ENCODE measurements at regions not wholly inside any gene's neighbourhood (a gene's known extent, or its start where the extent isn't known, plus 50 kb on each side); places are given as distances from the start of the nearest gene placed in this dataset.

DNA sequence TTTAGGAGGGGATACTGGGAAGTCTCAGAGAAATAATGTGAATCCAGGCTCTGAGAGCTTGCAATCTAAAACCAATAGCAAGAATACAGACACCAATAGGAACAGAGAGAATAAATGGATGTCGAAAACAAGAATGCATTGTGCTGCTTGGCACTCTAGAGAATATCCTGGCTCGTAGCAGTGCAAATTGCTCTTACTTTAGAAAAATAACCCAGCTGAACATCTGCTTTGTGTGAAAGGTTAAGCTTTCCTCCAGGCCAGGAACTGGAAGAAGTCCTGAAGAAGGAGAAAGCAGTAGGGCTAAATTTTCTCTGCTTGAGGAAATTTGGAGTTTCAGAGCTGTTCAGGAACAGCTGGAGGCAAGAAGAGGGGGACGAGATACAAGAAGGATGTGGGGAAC lies 382.3 kb downstream of the HHIPL2 start:
- no peak for DNase-seq

DNA sequence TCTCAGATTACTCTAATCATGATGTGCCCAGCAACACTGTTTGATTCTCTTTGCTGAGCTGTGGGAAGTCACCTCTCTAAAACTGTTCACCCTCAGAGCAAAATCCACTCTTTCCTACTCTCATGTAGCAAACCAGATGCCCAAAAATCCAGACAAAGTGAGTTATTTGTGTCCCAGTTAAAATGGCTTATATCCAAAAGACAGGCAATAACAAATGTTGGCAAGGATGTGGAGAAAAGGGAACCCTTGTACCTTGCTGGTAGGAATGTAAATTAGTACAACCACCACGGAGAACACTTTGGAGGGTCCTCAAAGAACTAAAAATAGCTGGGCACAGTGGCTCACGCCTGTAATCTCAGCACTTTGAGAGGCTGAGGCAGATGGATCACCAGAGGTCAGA lies 384.0 kb downstream of the HHIPL2 start:
- no peak for DNase-seq

DNA sequence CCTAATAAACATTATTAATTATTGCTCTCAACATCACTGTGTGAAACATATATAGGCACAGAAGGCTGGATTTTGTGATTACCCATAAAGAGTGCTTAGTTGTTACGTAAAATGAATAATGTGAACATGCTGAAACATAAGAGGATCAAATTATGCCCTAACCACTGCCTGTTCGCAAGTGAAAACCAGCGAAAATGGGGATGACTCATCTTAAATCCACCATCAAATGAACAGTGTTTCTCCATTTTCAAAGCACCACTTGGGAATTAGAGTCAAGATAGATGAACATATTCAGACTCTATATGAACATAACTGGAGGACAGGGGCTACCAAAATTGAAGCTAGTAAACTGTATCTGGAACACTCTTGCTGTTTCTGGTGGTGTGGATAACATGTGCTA lies 386.2 kb downstream of the HHIPL2 start:
- no peak for DNase-seq

DNA sequence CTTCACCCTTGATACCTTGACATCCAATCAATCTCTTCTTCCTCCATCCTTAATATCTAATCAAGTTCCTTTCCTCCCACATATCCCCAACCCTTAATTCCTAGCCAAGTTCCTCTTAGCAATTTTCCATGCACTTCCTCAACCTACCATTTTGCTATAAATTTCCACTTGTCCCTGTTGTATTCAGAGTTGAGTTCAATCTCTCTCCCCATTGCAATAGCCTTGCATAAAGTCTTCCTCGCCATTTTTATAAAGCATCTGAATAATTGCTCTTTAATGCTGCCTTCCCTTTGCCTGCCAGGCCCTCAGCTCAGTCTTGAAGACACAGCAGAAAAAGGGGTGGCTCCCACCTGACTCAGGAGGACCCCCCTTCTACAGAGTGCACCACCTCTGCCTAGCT lies 390.3 kb downstream of the HHIPL2 start:
- DNase-seq, result no peak

DNA sequence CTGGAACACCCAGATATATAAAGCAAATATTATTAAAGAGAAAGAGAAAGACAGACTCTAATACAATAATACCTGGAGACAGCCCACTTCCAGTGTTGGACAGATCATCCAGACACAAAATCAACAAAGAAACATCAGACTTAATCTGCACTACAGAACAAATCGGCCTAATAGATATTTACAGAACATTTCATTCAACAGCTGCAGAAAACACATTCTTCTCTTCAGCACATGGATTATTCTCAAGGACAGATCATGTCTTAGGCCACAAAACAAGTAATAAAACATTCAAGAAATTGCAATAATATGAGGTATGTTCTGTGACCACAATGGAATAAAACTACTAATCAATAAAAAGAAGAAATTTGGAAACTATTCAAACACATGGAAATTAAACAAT lies 398.3 kb upstream of the DUSP10 start:
- no peak for DNase-seq

DNA sequence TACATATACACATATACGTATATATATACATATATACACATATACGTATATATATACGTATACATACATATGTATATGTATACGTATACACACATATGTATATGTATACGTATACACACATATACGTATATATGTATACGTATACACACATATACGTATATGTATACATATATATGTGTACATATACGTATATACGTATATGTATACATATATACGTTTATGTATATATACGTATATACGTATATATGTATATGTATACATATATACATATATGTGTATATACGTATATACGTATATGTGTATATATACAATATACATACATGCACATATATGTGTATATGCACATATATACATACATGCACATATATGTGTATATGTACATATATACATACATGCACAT lies 396.2 kb upstream of the DUSP10 start:
- DNase-seq, result no peak

DNA sequence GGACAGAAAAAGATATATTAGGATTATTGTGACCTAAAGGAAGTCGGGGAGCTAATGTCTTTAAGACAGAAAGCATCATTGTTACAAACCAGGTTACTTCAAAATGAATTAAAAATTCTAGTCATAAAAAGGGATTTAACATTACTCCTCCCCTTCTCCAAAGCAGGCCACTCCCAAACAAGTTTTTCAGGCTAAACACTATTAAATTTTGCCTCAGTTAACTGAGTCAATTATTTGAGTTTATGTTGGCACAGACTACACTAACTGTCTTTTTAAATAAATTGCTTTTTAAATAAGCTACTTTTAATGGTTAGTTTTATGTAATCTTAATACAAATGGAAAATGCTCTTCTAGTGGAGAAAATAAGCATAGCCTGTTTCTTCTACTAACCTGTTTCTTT lies 395.0 kb upstream of the DUSP10 start:
- DNase-seq, result no peak

DNA sequence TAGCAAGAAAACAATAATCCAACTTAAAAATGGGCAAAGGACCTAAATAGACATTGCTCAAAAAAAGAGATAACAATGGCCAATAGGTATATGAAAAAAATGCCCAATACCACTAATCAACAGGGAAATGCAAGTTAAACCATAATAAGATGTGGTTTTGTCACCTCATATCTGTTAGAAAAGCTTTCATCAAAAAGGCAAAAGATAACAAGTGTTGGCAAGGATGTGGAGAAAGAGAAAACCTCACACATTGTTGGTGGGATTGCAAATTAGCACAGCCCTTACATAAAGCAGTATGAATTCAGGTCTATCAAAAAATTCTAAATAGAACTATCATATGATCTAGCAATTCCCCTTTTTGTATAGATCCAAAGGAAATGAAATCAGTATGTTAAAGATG lies 387.2 kb upstream of the DUSP10 start:
- DNase-seq, result no peak

DNA sequence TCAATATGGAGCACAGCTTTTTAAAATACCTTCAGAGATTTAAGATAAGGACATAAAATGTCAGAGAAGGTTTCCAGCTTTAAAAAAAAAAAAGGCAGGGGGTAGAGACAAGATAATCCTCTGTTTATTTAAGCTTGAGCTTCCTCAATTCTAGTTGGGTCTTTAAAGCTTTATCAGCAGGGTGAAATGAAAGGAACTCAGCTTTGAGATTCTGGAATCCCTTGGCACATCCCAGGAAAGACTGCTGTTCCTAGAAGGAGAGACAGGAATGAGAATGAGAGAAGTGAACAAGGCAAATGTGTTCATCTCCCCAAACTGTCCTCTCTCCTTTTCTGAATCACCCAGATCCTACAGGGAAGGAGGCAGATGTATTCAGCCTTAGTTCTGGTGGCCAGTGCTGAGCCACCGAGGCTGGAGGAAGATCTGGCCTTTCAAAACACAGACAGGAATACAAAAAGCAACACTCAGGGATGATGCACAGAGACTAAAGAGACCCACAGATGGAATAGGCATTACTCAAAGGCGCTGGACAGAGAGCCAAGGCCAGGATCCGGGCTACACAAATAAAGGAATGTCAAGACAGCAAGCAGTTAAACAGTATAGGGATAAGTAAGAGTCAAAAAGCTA lies 385.8 kb upstream of the DUSP10 start:
- no peak for DNase-seq

DNA sequence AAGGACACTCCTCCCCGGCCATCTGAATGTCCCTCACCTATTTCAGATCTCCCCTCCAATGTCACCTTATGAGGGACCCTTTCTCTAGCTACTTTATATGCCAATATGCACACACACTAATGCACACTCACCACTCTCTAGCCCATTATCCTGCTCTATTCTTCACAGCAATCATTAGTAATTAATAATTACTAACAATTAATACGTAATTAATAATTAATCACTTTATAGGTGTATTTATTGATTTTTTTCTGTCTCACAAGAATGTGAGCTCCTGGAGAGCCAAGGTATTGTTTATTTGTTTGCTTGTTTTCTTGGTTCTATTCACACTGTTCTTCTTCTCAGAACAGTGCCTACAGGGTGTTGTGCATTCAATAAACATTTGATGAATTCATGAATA lies 385.2 kb upstream of the DUSP10 start:
- no peak for DNase-seq

DNA sequence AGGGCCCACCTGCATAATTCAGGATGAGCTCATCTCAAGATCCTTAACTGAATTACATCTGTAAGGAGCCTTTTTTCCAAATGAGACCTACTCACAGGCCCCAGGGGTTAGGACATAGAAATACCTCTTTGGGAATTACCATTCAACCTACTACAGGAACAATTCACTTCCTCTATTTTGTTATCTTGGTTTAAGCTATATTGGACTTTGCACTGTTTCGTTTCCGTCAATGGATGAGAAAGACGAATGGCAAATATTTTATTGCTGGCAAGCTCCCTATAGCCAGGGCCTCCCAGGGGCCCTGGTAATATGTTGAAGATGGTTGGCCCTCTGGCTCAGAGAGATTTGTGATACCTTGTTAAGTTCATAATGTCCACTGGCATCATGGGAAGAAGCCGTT lies 384.2 kb upstream of the DUSP10 start:
- no peak for DNase-seq

DNA sequence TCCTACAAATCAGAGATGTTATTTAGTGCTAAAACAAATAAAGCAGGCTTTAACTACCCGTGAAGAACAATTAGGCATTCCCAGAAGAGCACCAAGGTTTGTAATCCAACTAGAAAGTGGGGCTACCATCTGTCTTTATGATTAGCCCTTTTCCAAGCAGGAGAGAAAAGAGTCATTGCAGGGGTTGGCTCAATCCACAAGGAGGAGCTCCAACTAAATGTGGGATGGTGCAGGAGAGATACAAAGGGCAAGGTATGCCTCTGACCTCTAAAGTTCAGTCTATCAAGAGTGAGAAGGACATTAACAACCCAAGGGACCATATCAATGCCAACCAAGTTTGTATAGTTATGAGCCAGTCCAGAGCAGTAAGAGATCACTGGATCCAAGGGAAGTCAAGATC lies 382.7 kb upstream of the DUSP10 start:
- DNase-seq, result no peak

DNA sequence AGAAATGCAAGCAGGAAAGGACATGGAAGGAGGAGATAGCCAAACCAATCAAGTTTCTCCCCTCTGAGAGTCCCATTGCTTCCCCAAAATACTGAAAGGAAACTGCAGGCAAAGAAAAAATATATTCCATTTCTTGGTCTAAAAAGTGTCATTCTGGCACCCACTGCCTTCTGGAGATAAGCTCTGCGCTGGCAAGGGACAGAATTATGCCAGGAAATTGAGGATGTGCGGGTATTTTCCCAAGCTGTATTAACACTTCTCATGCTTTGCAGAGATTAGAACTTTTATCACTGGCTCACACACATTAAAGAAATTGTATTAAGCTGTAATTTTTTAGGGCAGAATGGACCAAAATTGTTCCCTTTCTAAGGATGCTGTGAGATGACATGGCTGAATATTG lies 381.2 kb upstream of the DUSP10 start:
- no peak for DNase-seq

DNA sequence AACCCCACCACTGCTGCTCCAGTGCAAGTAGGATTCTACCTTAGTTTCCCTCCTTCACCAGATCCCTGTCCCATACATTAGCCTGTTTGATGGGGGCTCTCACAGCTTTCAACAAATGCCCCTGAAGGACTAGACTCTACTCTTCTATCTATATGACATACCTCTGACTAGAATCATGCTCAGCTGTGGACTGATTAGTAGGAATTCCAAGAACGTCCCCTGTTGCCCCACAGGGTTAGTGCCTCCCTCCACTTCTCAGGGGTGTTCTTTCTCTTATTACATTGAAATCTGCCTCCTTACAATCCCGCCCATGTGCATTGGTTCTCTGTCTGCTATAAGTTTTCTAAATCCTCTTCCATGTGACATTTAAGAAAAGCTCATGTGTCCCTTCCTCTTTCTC lies 375.9 kb upstream of the DUSP10 start:
- DNase-seq, result no peak

DNA sequence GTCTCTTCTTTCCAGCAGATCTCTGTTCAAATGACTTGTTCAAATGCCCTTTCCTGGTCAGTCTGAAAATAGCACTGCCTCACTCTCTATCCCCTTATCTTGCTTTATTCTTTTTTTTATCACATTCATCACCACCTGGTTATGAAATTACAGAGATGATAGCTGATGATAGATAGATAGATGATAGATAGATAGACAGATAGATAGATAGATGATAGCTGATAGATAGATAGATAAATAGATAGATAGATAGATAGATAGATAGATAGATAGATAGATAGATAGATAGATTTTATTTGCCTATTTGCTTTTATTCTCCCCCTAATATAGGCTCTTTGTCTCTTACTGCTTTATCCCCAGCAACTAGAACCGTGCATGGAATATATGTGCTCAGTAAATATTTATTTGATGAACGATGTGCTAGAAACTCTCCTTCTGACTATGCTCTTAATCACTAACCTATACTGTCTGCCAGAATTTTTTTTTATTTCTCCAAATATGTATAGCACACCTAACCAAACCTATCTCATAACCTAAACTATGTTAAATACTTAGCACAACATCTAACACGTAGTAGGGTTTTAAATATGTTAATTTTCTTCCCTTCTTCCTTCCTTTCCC lies 372.8 kb upstream of the DUSP10 start:
- DNase-seq, result no peak

DNA sequence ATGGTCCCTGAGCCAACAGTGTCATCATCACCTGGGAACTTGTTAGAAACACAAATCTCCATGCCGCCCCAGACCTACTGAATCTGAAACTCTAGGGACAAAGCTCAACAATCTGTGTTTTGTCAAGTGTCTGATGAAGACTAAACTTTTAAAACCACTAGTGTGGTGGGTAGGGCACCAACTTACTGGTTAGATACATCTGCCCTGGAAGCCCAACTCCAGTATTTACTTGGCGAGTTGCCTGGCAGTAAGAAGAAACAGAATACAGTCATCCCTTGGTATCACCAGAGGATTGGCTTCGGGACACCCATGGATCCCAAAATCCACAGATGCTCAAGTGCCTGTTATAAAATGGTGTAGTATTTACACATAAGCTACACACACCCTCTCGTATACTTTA lies 367.9 kb upstream of the DUSP10 start:
- no peak for DNase-seq

DNA sequence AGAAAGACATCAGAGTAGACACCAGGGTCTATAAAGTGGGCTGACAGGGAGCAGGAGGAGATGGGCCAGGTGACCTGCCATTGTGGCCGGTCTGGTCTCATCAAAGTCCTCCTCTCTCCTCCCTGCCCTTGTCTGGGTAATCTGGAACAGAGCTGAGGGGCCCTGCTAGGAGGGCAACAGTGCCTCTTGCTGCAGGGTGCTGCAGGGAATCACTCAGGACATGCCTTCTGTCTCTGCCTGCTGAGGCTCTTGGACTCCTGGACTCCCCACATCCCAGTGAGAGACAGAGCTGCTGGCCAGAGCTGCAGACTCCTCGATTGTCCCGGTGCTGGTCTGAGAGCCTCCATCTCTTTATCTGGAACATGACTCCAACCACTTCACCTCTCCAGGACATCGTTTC lies 366.1 kb upstream of the DUSP10 start:
- DNase-seq, result no peak

DNA sequence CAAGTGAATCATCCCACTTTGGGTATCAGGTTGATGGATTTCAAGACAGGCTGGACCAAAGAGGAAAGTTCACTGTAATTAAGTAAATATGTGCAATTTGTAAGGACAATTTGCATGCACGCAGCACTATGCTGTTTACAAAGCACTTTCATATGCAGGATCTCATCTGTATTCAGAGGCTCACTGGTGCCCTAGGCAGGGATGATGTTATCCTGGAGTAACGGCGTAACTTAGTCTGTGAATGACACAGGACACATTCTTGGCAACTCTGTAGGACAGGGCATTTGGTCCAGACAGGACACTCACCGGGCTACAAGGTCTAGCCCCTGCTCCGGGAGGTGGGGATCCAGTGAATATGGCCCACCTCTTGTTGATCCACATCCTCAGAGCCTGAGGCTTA lies 365.4 kb upstream of the DUSP10 start:
- no peak for DNase-seq

DNA sequence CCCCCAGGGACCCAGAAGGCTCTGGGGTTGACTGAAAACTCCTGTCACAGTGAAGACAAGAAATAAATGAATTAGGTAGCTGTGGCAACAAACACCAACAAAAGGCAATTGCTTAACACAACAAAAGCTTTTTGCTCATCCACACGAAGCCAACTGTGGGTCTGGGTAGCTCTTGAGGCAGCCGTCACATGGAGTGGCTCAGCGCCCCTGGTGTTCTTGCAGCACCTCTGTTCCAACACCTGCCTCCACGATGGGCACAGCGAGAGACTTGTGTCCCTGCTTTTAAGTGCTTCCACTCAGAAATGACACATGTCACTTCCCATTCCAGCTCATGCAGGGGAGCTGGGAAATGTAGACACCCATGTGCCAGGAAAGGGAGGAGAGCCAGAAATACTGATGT lies 364.5 kb upstream of the DUSP10 start:
- no peak for DNase-seq

DNA sequence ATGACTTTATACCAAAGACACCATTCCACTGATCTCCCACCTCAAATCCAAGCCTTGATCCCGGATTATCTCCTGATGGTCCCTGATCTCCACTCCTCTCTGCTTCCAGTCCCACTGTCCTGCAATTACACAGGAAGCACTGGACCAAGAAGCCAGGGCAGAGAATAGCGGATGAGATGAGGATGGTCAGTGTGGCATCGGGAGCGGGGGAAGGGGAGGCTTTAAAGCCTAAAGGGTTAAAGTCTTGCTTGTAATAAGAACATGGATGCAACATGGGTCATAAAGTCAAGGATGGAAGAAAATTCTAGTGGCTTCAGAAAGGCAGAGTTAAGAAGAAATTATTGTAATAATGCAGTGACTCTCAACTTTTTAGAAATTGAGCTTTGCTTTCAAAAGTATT lies 364.0 kb upstream of the DUSP10 start:
- DNase-seq, result no peak

DNA sequence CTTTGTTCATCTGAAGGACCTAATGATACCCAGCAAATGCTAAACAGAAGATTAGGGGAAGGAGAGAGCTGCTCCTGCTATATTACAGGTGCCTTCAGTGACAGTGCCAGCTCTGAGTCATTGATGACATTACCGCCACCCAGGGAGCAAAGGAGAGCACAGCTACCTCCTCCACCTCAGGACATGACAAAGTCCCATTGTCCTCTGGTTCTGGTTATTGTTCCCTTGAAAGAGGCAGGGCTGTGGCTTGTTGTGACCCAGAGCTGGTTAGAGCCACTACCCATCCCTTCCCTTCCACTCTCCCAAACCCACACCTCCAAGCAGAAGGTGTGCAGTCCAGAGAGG lies 363.5 kb upstream of the DUSP10 start:
- no peak for DNase-seq

DNA sequence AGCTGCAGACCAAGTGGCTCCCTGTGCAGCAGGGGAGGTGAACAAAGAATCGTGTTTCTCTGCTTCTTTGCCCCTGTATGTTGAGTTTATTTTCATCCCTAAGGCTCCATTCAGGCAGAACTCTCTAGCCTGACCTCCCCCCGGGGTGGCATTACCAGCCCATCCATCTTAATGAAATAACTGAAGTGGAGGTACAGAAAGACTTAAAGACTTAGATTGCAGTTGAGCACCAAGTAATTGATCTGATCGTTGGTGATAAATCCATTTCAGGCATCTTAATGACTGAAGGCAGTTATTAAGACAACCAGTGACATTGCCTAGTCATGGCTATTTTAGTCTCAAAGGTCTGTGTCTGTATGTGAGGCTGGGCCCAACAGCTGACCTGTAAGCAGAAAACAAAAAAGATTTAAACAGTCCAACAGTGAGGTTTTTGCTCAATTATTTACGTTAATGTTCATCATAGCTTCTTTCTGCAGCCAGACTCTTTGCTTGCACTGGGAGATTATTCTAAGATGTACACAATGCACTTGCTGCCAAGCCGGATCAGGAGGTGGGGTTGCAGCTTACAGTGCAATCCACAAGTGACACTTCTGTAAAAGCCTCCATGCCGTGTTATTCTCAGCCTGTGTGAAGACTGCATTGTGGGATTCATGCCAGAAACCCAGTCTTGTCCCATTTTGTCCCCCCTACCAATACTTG lies 363.0 kb upstream of the DUSP10 start:
- DNase-seq, result no peak

DNA sequence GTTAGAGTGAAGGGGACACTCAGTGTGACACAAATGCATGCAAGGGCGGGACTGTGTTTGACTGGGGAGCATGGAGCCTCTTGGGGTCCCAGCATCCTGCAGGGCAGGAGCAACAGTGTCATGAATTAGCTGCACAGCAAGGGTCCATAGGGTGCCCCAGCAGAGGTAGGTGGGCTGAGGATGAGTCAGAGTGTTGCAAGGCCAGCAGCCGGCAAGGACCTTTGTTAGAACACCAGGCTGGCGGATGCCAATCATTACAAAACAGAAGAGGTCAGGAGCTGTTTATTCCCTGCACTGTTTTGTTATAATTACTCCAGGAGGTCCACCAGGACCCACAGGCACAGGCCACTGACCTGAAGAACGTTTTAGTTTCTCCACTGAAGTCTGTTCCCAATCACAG lies 362.2 kb upstream of the DUSP10 start:
- no peak for DNase-seq

DNA sequence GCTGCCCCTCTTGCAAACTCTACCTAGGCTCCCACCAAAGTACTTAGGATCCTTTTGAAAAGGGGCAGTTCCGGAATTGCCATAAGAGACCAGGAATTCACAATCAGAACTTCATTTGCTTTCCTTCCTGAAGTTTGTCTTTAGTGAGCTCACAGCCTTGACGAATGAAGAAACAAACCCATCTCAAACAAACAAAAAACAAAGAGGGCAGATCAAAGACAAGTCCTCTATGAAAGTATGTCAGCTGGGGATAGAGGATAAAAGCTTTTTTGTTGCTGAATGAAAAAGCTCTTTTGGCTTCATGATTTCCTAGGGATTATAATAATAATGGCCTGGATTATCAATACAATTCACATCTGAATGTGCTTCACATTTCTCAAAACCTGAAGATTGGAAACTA lies 357.9 kb upstream of the DUSP10 start:
- DNase-seq, result no peak

DNA sequence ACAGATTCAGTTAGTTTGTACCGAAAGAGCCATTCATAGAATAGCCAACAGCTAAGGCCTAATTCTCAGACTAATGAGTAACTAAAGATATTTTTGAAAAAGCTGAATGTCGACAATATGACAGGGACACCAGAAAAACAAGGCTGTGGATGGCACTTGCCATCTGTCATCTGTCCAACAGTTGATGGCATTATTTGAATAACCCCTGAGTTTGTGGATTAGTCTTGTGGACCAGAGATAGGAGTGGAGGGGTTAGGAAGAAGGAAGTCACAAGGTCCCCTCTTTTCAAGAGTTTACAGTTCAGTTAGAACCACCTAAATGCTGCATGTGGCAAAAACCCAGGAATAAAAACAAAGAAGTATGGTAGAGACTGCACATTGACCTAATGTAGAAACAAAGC lies 356.5 kb upstream of the DUSP10 start:
- DNase-seq, result no peak

Measured in activated CD4-positive, alpha-beta T cell treated with anti-CD3 and anti-CD28 coated beads for 48 hours (primary cell).